ENCODE measurements at regions not wholly inside any gene's neighbourhood (a gene's known extent, or its start where the extent isn't known, plus 50 kb on each side); places are given as distances from the start of the nearest gene placed in this dataset.

DNA sequence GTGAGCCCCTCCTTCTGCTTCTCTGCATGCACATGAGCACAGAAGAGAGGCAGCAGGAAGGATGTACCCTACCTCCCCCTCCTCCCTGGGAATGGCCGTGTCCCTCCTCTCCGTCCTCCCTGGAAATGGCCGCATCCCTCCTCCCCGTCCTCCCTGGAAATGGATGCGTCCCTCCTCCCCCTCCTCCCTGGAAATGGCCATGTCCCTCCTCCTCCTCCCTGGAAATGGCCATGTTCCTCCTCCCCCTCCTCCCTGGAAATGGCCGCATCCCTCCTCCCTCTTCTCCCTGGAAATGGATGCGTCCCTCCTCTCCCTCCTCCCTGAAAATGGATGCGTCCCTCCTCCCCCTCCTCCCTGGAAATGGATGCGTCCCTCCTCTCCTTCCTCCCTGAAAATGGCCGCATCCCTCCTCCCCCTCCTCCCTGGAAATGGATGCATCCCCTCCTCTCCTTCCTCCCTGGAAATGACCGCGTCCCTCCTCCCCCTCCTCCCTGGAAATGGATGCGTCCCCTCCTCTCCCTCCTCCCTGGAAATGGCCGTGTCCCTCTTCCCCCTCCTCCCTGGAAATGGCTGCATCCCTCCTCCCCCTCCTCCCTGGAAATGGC, 428.6 kb downstream of the AACS start:
- Histone ChIP-seq H3K23me2 (ENCODE audit: low read depth, low read length) (no peaks in the 10 kb centered on the region), H4K91ac (replicated peaks; ENCODE audit: insufficient read length, low read length) (no peak overlapping the region), H3K27me3 (replicated peaks in 1 of 4; ENCODE audit: control insufficient read depth in 3 of 4, extremely low read depth in 1 of 4, insufficient read depth in 3 of 4, low read length in 3 of 4) (no peaks in the 10 kb centered on the region), H3K9ac (replicated peaks in 1 of 4; ENCODE audit: extremely low read depth in 1 of 4, low read depth in 3 of 4, low read length in 3 of 4) (no peak overlapping the region), H3K14ac (ENCODE audit: insufficient read length) (no peak overlapping the region), H3K79me2 (ENCODE audit: control insufficient read depth in 1 of 2, insufficient read depth in 2 of 2, low read length in 2 of 2) (no peaks in the 10 kb centered on the region), H2BK20ac (ENCODE audit: low read length) (no peak overlapping the region), H2BK15ac (ENCODE audit: low read length) (no peak overlapping the region), H3K9me3 (ENCODE audit: insufficient read depth in 2 of 2, low read depth in 1 of 2, low read length in 1 of 2) (no peaks in the 10 kb centered on the region), H2BK120ac (replicated peaks; ENCODE audit: low read depth, low read length) (no peak overlapping the region), H2BK5ac (ENCODE audit: low read depth, low read length) (no peak overlapping the region; the same call in 1 of the 2 replicates), H4K20me1 (replicated peaks in 1 of 2; ENCODE audit: control insufficient read depth in 1 of 2, insufficient read depth in 2 of 2, low read length in 2 of 2) (peaks cover 1 to 2% of the 10 kb centered on the region in 2 experiments), H3K27ac (ENCODE audit: low read depth, low read length) (no peak overlapping the region), H4K5ac (ENCODE audit: insufficient read length, low read depth, low read length) (no peak overlapping the region), H3K36me3 (ENCODE audit: control insufficient read depth in 2 of 4, insufficient read depth in 4 of 4, low read length in 3 of 4) (no peaks in the 10 kb centered on the region), H3K4me1 (replicated peaks in 1 of 4; ENCODE audit: control insufficient read depth in 3 of 4, insufficient read depth in 4 of 4, low read length in 3 of 4) (peaks cover 0 to 4% (median 2%) of the 10 kb centered on the region in 4 experiments; a peak in 2 of 7 replicates), H3K4me3 (ENCODE audit: extremely low read depth in 1 of 4, insufficient read depth in 2 of 4, low read depth in 3 of 4, low read length in 4 of 4) (no peak overlapping the region), H3K79me1 (ENCODE audit: low read depth, low read length) (no peaks in the 10 kb centered on the region), H2AFZ (ENCODE audit: low read length) (no peak overlapping the region), H3K4me2 (ENCODE audit: insufficient read depth in 1 of 2, low read depth in 2 of 2, low read length in 2 of 2) (no peak overlapping the region), H2AK5ac (ENCODE audit: low read depth, low read length) (no peak overlapping the region), H3K18ac (ENCODE audit: extremely low read depth, low read length) (no peak overlapping the region), H3K4ac (replicated peaks; ENCODE audit: insufficient read length, low read depth, low read length) (no peak overlapping the region), H3K23ac (ENCODE audit: insufficient read length) (no peak overlapping the region), H2BK12ac (ENCODE audit: low read depth, low read length) (0 out of 2 replicates have a peak overlapping the region, but pooled peaks have one; percentile 9), H3K56ac (replicated peaks; ENCODE audit: insufficient read length, low read depth, low read length) (no peak overlapping the region), H4K8ac (ENCODE audit: extremely low read depth, insufficient read depth, low read length) (no peak overlapping the region; the same call in 1 of the 2 replicates)
- TF ChIP-seq POLR2A (IDR thresholded peaks at IDR 0.05; ENCODE audit: control extremely low read depth in 1 of 2, low read depth in 2 of 2, low read length in 2 of 2), result no peak
- no peak for TF ChIP-seq KDM5A (IDR thresholded peaks at IDR 0.05; ENCODE audit: low read length)
- no peak for TF ChIP-seq HDAC6 (IDR thresholded peaks at IDR 0.05; ENCODE audit: low read depth, low read length)
- no peak for TF ChIP-seq SIN3A (conservative IDR thresholded peaks at IDR 0.05 in 1 of 2, IDR thresholded peaks at IDR 0.05 in 1 of 2; ENCODE audit: low read depth in 1 of 2, low read length in 2 of 2)
- TF ChIP-seq TCF12 (IDR thresholded peaks at IDR 0.05; ENCODE audit: low read depth, low read length), result no peak
- TF ChIP-seq GABPA (IDR thresholded peaks at IDR 0.05; ENCODE audit: borderline replicate concordance, insufficient read depth, low read length), result no peak
- TF ChIP-seq MAFK (IDR thresholded peaks at IDR 0.05; ENCODE audit: low read depth, low read length), result no peak
- no peak for TF ChIP-seq CTBP2 (IDR thresholded peaks at IDR 0.05; ENCODE audit: borderline replicate concordance, insufficient read depth, insufficient read length, low read length)
- no peak for TF ChIP-seq HDAC2 (IDR thresholded peaks at IDR 0.05; ENCODE audit: borderline replicate concordance in 1 of 2, low read depth in 2 of 2, low read length in 2 of 2)
- TF ChIP-seq, protein P1, sequence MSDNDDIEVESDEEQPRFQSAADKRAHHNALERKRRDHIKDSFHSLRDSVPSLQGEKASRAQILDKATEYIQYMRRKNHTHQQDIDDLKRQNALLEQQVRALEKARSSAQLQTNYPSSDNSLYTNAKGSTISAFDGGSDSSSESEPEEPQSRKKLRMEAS (IDR thresholded peaks at IDR 0.05), result no peak
- no peak for TF ChIP-seq EZH2 (IDR thresholded peaks at IDR 0.05; ENCODE audit: low read depth, low read length, severe bottlenecking)
- no peak for TF ChIP-seq POLR2AphosphoS5 (IDR thresholded peaks at IDR 0.05; ENCODE audit: low read depth, low read length)
- ChIA-PET POLR2A (ENCODE audit: partially characterized antibody) (no interaction called here), CTCF (ENCODE audit: partially characterized antibody) (no interaction called here)
- FAIRE-seq (no peak), DNase-seq (ENCODE audit: low read depth in 1 of 2, low spot score in 2 of 2) (no peak)
- 87% methylated on average over 5 of the region's 14 CpGs; no CpG with 5 or more reads in 1 of the 2 experiments for WGBS, 2 experiments (ENCODE audit: extremely low coverage in 1 of 2, insufficient coverage in 1 of 2, insufficient read length in 1 of 2, insufficient replicate concordance in 2 of 2, low coverage in 1 of 2, low lambda C conversion rate in 2 of 2, missing lambda C conversion rate in 1 of 2)
